Endodermal cell (in vitro differentiated cells): ENCODE measurements at regions not wholly inside any gene's neighbourhood (a gene's known extent, or its start where the extent isn't known, plus 50 kb on each side); places are given as distances from the start of the nearest gene placed in this dataset.

Source experiments
- DNase-seq: peaks from one replicate; pipeline ENCODE4 v3.0.0-alpha.2; 2017
- H3K27ac ChIP-seq: 2 replicates; pipeline ENCODE4 v1.5.1; 2013; ENCODE audit warnings: mild to moderate bottlenecking, low read depth, low read length, moderate library complexity
- H3K27me3 ChIP-seq: 2 replicates; pipeline ENCODE4 v1.6.1; 2013; ENCODE audit warnings: mild to moderate bottlenecking, low read length, moderate library complexity; ENCODE audit not compliant: insufficient read depth, control insufficient read depth, poor library complexity, severe bottlenecking
- H3K36me3 ChIP-seq: 2 replicates; pipeline ENCODE4 v1.7.0; 2013; ENCODE audit warnings: mild to moderate bottlenecking, low read length, moderate library complexity; ENCODE audit not compliant: control insufficient read depth, insufficient read depth
- H3K4me1 ChIP-seq: one replicate; pipeline ENCODE4 v1.7.0; 2013; ENCODE audit warnings: low read length; ENCODE audit not compliant: control insufficient read depth, insufficient read depth
- H3K4me3 ChIP-seq: 2 replicates; pipeline ENCODE4 v1.5.1; 2013; ENCODE audit warnings: mild to moderate bottlenecking, low read length, moderate library complexity
- H3K9ac ChIP-seq: 2 replicates; pipeline ENCODE4 v1.6.1; 2013; ENCODE audit warnings: mild to moderate bottlenecking, low read length, moderate library complexity; ENCODE audit not compliant: poor library complexity, severe bottlenecking; ENCODE audit errors: extremely low read depth
- H3K9me3 ChIP-seq: 2 replicates; pipeline ENCODE4 v1.6.1; 2013; ENCODE audit warnings: mild to moderate bottlenecking, low read length, moderate library complexity; ENCODE audit not compliant: control insufficient read depth
- H3K27ac Mint-ChIP-seq: 2 replicates; pipeline ENCODE4 v1.8.0; 2020; ENCODE audit warnings: mixed read lengths
- H3K27me3 Mint-ChIP-seq: 2 replicates; pipeline ENCODE4 v1.8.0; 2021; ENCODE audit warnings: mild to moderate bottlenecking, mixed read lengths; ENCODE audit not compliant: insufficient read depth
- H3K36me3 Mint-ChIP-seq: 2 replicates; pipeline ENCODE4 v1.8.0; 2020; ENCODE audit warnings: low read depth, mixed read lengths
- H3K4me1 Mint-ChIP-seq: 2 replicates; pipeline ENCODE4 v1.8.0; 2020; ENCODE audit warnings: mixed read lengths
- H3K4me3 Mint-ChIP-seq: 2 replicates; pipeline ENCODE4 v1.8.0; 2020; ENCODE audit warnings: mild to moderate bottlenecking, moderate library complexity, mixed read lengths
- H3K9me3 Mint-ChIP-seq: 2 replicates; pipeline ENCODE4 v1.8.0; 2020; ENCODE audit warnings: mild to moderate bottlenecking, mixed read lengths
- CTCF ChIP-seq: fragments of 200-600 bp; sonication (generic); conservative IDR thresholded peaks from 2 replicates; pipeline ENCODE4 v1.5.0; 2021; ENCODE audit warnings: antibody characterized with exemption, mild to moderate bottlenecking
- WGBS, 2 experiments: methylation state at CpG; one replicate each; pipeline versions ENCODE4 v1.1.5 to v1.1.7; 2013; ENCODE audit warnings: missing lambda C conversion rate in 2 of 2, mixed read lengths in 1 of 2; ENCODE audit not compliant: insufficient coverage in 1 of 2, insufficient read length in 1 of 2; 5-methylcytosine and 5-hydroxymethylcytosine counted together

- Histone ChIP-seq H3K9ac (no peak overlapping the region), H3K9me3 (peaks cover 20% of the 10 kb centered on the region), H3K4me3 (peak overlapping the region; percentile 56), H3K27me3 (no peaks in the 10 kb centered on the region), H3K4me1 (no peaks in the 10 kb centered on the region), H3K27ac (peak overlapping the region; percentile 27), H3K36me3 (no peaks in the 10 kb centered on the region)
- Mint-ChIP-seq H3K4me3 (peak overlapping the region; percentile 2), H3K27me3 (no peaks in the 10 kb centered on the region), H3K9me3 (peaks cover 14% of the 10 kb centered on the region), H3K36me3 (no peaks in the 10 kb centered on the region), H3K4me1 (peaks cover 38% of the 10 kb centered on the region), H3K27ac (peak overlapping the region; percentile 52)
- 53 to 80% methylated on average over 6 to 7 of the region's 7 CpGs for WGBS, 2 experiments
- TF ChIP-seq CTCF, result no peak
- DNase-seq, result peak; percentile 48
Observed at GRCh38 chr15:67915461-67916374, 75.9 kb upstream of the RNU6-1 start.

GRCh38 chr15:67916565-67916964 lies 76.7 kb upstream of the RNU6-1 start:
- WGBS, 2 experiments, result 0 to 100% methylated on average over 1 of the region's 2 CpGs
- no peak for TF ChIP-seq CTCF
- Histone ChIP-seq H3K4me3 (no peak overlapping the region), H3K36me3 (no peaks in the 10 kb centered on the region), H3K9ac (no peak overlapping the region), H3K4me1 (no peaks in the 10 kb centered on the region), H3K9me3 (peaks cover 13% of the 10 kb centered on the region), H3K27me3 (no peaks in the 10 kb centered on the region), H3K27ac (no peak overlapping the region)
- Mint-ChIP-seq H3K4me3 (no peak overlapping the region), H3K27ac (no peak overlapping the region), H3K4me1 (peaks cover 38% of the 10 kb centered on the region), H3K9me3 (peaks cover 6% of the 10 kb centered on the region), H3K36me3 (no peaks in the 10 kb centered on the region), H3K27me3 (no peaks in the 10 kb centered on the region)
- no peak for DNase-seq

GRCh38 chr15:67917037-67917436 lies 77.2 kb upstream of the RNU6-1 start:
- no peak overlapping the region for H3K27ac ChIP-seq

More at GRCh38 chr15:67917037-67917436, 77.2 kb upstream of the RNU6-1 start:
- Mint-ChIP-seq H3K36me3 (no peaks in the 10 kb centered on the region), H3K27ac (no peak overlapping the region), H3K4me1 (peaks cover 38% of the 10 kb centered on the region), H3K9me3 (peaks cover 3% of the 10 kb centered on the region), H3K27me3 (no peaks in the 10 kb centered on the region), H3K4me3 (no peak overlapping the region)
- Histone ChIP-seq H3K27me3 (no peaks in the 10 kb centered on the region), H3K4me3 (no peak overlapping the region), H3K9me3 (peaks cover 13% of the 10 kb centered on the region), H3K4me1 (no peaks in the 10 kb centered on the region), H3K9ac (no peak overlapping the region), H3K36me3 (no peaks in the 10 kb centered on the region)
- WGBS, 2 experiments, result 90 to 96% methylated on average over 2 to 4 of the region's 4 CpGs
- DNase-seq, result peak; percentile 45
- TF ChIP-seq CTCF, result no peak
